Activated CD4-positive, alpha-beta T cell treated with anti-CD3 and anti-CD28 coated beads for 24 hours (primary cell): ENCODE measurements at regions not wholly inside any gene's neighbourhood (a gene's known extent, or its start where the extent isn't known, plus 50 kb on each side); places are given as distances from the start of the nearest gene placed in this dataset.

Experiments
- DNase-seq, 2 donors: peaks; one replicate each; pipeline ENCODE4 v3.0.0-alpha.2; 2020; ENCODE audit warnings: low read depth in 2 of 2

DNA sequence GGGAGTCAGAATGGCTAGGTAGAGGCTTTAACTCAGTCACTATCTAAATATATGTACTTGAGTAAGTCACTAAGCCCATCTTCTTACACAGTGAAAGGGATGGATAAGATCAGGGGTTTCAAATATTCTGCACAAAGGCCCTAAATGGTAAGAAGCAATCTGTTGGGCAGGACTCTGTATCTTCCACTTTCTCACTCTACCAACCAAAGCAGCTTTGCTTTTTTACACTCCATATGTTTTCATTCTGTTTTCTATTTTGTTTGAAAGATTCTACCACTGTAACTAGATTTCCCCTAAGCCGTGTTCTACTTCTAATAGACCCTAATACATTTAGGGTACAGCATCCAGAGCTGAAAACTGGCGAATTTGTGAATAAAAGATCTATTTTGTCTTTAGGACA lies 477.5 kb upstream of the NMUR2 start:
- no peak for DNase-seq

DNA sequence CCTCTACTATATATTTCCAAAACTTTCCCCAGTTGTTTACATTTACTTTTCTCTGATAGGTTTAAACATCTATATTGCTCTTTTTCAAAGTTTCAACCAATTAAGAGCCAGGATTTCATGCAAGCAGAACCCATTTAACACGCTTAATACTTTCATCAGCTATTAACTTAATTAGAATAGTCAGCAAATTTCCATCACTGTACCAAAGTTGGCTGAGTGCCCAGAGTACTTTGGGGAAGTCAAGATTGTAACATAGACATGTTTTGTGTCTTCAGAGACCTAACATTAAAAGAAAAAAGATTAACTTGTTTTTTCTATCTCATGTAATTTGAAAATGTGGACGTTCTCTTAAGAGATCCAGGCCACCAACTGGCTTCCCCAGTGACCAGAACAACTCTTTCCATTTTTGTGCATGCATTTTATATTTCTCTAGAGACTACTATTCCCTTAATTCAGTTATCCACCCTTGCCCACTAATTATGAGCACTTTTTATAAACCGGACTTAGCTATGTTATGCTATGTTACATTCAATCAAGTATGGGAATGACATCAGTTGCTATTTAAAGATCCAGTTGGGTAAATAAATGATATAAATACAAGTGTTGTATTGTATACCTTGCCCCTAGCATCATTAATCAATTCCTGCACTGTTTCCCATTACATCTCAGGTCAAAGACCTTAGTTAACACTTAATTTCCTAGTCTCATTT lies 478.1 kb upstream of the NMUR2 start:
- DNase-seq = no peak

DNA sequence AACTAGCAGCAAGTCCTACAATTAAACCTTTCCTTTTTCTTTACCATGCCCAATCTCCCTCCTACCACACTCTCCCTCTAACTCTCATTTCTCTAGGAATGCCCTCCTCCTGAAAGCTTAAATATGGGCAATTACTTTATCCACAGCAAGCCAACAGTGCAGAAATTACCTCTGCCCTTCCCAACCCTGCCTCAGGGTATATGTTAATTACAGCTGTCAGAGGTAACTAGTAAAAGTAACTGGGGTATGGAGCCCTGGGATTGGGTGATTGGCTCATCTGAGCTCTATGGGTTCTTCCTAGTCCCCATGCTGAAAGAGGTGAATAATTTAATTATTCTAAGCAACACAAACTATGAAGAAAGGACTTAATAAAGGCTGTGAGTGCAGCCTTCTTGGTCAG lies 478.9 kb upstream of the NMUR2 start:
- no peak for DNase-seq

DNA sequence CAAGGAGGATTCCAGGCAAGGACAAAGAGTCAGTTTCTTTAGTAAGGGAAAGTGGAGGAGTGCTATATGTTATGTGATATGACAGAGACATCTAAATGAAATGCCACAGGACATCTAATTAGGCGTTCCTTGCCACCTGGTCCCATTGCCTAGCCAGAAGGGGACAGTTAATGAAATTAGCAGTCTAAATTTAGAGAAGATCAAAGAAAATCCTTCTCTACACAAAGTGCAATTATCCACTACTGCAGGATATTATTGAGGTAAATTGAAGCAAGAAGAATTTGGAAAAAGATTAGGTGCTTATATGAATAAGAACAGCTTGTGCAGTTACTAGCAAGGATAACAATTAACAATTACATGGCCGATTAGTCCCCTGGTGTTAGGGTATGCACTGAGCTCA lies 495.3 kb upstream of the NMUR2 start:
- DNase-seq = no peak

DNA sequence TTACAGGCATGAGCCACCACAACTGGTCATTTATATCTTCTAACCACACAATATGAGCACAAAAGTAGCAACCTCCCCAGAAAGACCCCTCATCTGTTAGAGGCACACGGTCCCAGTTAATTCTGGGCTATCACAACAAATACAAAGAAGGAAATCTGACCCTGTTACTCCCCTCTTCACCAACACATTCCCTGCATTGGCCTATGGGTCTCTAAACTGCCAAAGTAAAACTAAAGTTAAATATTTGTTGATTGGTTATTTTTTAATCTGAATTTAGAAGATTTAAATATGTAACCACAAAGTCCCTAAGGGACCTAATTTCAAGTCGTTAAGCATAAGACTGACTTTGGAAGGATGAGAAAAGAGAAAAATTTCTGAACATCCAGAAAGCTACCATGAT lies 496.7 kb upstream of the NMUR2 start:
- DNase-seq = no peak

DNA sequence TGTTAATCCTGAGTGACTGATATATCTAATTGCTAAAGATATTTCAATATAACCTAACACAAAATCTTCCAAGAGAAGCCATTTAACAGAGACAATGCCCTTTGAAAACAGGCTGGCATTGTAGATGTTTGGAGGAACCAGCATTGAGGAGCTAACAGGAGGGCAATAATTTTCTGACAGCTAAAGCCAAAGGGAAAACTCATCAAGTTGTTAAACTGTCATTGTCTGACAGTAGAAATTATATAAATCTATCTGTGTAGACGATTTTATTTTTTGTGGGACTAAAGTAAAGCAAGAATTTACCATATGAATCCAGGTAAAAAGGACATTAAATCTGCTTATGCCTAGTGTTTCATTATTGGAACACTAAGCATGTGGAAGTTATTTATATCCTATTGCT lies 500.2 kb upstream of the NMUR2 start:
- DNase-seq = no peak

DNA sequence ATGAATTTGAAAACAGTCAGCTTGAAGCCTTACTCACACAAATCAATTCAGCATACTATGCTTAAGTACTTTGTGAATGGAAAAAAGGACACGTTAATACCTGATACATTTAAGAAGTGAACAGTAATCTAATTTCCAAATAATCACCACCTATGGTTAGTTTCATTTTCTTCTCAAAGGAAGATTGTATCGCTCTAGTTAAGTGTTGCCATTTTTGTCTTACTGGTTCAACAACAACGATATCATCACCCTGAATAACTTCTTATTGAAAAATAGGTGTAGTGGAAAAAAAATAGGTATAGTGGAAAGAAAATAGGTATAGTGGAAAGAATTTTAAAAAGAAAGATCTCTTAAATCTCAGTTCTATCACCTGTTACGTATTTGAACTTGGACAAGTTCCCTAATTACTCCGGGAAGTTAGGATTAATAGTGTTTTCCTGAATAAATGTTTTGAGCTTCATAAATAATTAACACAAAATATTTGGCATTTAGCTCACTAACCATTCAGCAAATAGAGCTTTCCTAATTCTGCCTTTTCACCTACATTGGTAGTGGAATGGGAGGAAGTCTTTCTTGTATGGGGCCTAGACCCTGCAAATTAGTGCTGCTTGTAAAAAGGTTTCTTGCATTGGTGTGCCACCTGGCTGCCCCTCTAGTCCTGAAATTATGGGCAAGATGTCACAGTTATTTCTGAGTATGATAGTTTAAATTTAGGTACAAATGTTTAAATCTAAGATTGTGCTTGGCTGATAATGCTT lies 502.6 kb upstream of the NMUR2 start:
- DNase-seq = no peak

DNA sequence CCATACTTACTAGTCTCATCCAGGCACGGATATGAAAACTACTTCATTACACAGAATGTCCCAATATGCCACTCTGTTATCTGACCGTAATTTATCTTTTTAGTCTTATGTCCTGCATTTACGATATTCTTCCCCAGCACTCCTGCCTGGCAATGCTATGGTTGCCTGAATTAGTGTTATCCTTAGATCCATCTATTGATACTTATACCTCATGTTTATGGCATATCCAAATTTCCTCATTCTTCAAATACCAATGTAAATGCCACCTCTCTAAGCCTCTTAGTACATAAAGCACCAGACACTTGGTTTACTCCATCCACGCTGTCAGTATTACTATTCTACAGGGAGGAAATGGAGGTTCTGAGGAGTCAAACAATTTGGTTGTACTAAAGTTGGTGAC lies 507.8 kb upstream of the NMUR2 start:
- no peak for DNase-seq

DNA sequence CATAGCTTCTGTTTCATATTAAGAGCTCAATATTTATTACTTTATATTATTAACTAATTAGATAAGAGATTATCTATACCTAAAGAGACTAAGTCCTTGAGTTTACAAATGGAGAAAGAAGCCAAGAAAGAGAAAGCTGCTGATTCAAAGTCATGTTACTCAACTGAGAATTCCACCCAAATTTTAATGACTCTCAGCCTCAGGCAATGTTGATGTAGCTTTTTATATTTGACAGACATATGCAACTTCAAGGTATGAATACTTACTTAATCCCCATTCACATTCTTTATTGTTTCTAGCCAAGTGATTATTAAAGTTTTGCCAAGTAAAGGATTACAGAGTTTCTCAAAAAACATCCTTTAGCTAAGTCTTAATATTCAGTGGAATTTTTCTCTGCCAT lies 527.5 kb upstream of the NMUR2 start:
- no peak for DNase-seq

DNA sequence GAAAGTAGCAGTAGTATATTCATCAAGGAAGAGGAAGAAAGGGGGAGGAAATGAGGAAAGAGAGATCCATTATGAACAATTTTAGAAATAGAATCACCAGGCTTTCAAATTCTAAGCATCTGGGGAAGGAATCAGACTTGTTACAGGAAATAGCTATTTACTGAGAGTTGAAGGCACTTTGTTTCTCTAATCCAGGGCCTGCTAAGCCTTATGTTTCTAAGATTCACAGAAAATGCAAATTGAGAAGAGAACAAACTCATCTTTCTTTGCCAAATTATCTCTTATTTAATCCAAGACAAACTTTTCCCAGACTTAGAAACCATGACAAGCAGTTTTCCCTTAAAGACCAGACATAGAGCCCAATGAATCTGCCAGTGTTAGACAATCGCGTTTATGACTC lies 528.0 kb upstream of the NMUR2 start:
- no peak for DNase-seq

DNA sequence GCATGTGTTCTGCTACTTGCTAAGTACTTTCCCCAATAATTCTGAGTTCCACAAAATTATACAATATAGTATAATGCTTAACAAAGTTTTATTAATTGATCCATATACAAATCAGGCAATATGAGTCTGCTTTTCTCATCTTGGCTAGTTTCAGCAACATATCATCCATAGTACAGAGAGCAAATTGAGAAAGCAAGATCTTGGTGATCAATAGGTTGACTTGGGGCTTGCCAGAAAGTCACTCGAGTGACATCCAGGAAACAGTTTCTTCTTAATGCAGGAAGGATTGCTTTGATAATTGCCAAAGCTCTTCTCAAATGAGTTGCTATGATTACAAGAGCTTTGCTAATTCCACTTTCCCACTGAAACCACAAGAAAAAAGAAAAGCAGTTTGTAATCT lies 533.6 kb upstream of the NMUR2 start:
- no peak for DNase-seq

DNA sequence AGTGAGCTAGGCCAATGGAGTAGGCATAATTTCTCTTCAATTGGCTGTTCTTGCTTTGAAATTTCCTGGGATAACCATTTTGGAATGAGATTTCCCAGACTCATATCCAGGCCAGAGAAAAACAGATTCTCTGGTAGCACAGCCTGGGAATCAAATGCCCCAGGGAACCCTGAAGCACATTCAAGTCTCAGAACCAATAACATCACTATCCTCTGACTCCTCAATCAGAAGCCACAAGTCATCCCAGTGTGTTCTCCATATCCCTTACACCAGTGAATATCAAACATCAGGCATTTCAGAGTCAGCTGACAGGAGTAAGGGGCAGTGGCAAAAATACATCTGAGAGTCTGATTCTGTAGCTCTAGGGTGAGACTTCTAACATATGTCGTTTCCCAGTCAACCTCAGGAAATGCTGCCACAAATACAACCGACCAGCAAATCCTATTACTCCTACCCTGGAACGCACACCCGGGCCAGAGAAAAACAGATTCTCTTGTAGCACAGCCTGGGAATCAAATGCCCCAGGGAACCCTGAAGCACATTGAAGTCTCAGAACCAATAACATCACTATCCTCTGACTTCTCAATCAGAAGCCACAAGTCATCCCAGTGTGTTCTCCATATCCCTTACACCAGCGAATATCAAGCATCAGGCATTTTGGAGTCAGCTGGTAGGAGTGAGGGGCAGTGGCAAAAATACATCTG lies 537.7 kb upstream of the NMUR2 start:
- no peak for DNase-seq

DNA sequence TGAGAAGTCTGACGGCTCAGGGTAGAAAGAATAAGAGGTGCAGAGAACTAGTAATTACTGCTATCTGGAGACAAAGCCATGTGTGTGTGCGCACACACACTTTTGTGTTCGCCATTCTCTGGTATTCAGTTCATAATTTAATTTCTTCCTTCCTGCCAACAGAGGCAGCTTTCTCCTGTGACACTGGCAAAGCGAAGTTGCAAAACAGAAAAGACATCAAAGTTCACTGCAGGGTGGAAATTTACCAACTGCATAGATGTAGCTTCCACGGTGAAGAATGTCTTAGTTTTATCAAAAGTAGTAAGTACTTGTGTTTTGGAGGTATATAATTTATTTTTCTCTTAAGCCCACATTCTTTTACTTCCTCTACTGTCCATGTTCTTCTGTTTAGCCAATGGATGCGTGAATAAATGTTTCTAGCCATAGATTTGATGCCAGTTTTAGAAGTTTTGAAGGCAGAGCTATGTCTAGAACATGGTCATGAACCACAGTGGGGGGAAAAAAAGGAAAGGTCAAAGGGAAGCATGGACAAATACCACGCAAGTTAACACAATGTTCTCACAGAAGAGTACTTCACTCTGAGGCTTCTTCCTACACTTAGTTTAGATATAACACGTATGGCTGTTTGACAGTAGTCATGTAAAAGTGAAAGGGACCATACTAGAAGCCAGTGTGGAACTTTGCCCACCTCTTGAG lies 536.5 kb upstream of the GRIA1 start:
- DNase-seq = no peak

DNA sequence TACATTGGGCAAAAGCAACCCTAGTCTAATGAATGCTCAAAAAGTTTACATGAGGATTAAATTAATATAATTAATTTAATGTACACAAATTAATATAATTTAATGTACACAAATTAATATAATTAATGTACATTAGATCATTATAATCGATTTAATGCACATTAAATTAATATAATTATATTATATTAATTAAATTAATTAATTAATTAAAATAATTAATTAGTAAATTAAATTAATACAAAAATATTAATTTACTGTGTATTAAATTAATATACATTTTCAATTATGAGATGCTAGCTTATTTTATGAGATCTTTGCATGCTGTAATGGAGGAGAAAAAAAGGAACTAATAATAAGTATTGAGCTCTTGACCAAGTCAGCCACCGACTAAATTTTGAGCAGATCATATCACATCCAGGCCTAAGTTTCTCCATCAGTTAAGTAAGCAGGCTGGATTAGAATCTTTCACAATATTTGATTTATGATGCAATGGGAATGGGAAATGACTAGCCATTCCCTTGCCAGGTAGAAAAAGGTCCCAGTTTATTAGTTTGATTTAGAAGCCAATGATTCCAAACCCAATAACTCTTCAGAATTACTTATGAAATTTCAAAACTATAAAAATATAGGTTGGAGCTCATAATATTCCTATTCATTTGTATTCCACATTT lies 533.4 kb upstream of the GRIA1 start:
- DNase-seq = no peak

DNA sequence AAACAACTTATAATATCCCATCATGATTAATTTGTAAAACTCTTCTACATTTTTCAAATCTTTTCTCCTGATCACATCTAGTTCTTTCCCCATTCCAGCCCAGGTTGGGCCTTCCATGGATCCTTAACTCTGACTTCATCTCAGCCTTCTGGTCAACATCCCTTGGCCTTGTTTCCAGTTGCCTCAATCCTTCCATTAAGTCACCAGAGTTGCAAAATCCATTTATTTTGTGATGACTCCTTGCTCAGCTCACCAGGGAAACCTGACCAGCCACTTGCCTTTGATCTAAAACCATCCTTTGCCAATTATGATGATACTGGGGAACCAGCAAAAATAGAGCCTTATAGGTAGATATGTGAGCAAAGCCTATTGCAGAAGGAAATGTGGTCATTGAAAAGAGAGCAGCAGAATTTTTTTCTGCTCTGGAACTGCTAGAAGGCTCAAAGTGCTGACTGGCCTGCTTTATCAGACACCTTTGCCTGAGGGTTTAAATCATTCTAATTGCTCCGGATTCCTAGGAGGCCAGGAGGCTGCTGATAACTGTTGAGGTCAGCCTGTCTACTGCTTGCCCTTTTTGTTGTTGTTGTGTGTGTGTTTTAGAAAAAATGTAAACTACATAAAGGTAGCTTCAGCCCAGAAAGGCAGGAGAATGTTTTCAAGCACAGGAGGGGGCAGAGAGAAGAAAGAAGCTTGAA lies 512.2 kb upstream of the GRIA1 start:
- no peak for DNase-seq

DNA sequence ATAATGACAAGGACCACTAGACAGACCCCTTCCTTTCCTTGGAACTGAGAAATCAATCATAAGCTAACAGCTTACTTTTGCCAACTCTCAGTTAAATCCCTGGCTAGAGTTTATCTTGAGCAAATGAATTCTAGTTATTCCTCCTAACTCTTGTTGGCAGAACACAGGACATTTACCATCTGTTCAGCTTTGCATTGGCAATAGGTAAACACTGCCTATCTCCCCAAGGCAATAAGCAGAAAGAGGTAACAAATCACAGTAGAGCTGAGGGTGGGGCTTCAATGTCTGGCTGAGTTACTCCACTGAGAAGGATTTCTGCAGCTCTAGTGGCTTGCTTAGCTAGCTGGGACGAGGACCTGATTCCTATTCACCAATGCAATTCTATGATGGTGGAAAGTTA lies 503.3 kb upstream of the GRIA1 start:
- DNase-seq = no peak

DNA sequence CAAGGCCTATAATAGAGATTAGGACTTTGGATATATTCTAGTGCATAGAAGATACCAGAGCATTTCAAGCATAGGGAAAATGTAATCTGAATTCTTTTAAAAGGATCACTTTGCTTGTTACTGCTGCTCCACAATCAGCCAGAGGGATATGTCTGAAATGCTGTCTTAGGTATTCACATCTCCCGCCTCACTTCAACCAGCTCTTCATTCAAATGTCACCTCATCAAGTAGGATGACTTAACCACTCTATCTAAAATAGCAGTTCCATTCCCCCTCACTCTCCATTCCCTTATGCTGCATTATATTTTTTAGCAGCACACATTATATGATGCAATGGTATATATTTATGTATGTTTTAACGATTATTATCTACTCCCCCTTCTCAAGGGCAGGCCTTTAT lies 500.3 kb upstream of the GRIA1 start:
- DNase-seq = no peak

DNA sequence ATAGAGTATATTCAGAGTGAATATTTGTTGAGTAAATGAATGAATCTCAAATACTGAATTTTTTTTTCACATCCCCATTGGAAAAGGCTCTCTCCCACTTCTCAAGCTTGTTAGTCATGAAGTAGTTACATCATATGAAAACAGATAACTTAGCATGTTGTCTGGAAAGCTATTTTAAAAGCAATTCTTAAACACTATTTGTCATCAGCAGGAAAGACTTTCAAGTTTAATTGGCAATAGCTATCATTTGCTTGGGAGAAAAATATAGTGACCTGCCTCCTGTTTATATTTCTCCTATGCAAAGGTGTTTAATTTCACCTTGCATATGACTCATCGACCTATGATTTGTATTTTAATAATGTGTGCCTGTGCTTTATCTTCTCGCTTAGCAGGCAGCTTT lies 499.8 kb upstream of the GRIA1 start:
- no peak for DNase-seq

DNA sequence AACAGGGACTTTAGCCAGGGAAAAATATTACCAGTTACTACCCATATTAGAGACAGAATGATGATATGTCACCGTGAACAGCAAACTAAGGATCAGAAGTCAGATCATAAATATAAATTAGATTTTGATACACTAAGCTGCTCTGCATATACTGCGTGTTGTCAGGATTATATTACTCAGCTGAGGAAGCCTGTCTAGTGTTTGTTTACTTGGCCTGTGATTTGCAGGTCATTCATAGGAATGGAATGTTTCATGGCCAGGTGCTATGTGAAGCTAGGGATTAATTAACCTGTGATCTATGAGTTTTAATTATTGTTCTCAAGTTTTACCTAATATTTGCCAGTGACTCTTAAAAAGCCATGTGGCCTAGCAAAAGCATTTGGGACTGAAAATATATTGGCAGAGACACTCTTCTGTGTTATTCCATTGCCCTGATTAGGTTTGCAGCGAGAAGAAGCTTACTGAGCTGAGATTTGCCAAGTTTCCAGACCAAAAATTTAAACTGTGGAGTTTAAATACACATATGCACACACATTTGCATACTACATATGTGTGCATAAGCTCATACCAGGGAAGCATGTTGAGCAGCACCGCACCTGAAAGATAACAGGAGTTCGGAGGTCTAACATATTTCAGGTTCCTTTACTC lies 496.3 kb upstream of the GRIA1 start:
- DNase-seq = no peak

DNA sequence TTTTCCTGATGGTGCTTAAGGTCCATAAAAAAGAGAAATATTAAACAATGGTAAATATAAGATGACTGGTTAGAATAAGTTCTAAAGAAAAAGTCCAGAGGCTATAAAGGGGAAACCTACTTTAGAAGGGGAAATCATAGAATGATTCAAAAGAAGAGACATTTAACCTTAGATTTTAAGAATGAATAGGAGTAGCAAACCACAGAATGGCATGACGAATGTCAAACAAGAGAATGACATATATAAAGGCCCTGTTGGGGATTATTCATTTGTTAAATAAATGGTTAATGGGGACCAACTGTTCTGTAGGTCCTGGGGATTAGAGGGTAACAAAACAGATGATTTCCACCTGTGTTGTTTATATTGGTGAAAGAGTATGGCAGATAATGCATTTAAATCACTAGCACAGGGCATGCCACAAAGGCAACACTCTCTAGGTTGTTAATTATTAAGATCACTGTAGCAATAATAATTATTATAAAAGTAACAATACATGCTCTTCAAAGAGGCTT lies 495.2 kb upstream of the GRIA1 start:
- no peak for DNase-seq

DNA sequence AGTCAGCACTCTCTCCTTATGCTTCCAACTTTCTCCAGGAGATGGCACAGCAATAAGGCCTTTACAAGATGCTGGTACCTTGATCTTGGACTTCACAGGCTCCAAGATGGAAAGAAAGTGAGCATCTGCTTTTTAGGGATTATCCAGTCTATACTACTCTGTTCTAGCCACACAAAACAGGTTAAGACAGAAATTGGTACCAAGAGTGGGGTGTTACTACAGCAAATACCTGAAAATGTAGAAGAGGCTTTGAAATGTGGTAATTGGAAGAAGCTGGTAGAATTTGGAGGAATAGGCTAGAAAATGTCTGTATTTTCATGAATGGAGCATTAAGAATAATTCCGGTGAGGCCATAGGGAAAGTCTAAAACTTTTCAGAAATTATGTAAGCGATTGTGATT lies 484.8 kb upstream of the GRIA1 start:
- DNase-seq = no peak
